H9 (cell line): ENCODE measurements at regions not wholly inside any gene's neighbourhood (a gene's known extent, or its start where the extent isn't known, plus 50 kb on each side); places are given as distances from the start of the nearest gene placed in this dataset.

Experiments
- DNase-seq: peaks from one replicate; pipeline ENCODE4 v3.0.0-alpha.2; 2017
- H2AFZ ChIP-seq: one replicate; pipeline ENCODE4 v1.6.1; 2013; ENCODE audit warnings: mild to moderate bottlenecking, low read length, control low read depth, moderate library complexity
- H2AK5ac ChIP-seq: 2 replicates; pipeline ENCODE4 v1.6.1; 2013; ENCODE audit warnings: low read length, control low read depth, mixed read lengths; ENCODE audit not compliant: insufficient read length
- H2BK120ac ChIP-seq: one replicate; pipeline ENCODE4 v1.6.1; 2013; ENCODE audit warnings: low read depth, mild to moderate bottlenecking, low read length, control low read depth, inconsistent platforms; ENCODE audit not compliant: poor library complexity, severe bottlenecking
- H2BK12ac ChIP-seq: 2 replicates; pipeline ENCODE4 v1.6.1; 2013; ENCODE audit warnings: low read length, control low read depth, mixed read lengths, low read depth; ENCODE audit not compliant: insufficient read length
- H2BK15ac ChIP-seq: 2 replicates; pipeline ENCODE4 v1.6.1; 2013; ENCODE audit warnings: low read depth, low read length, control low read depth
- H2BK20ac ChIP-seq: one replicate; pipeline ENCODE4 v1.6.1; 2013; ENCODE audit warnings: low read depth, mild to moderate bottlenecking, low read length, control low read depth, inconsistent platforms; ENCODE audit not compliant: poor library complexity, severe bottlenecking
- H2BK5ac ChIP-seq: 2 replicates; pipeline ENCODE4 v1.6.1; 2013; ENCODE audit warnings: low read length, control low read depth, mixed read lengths; ENCODE audit not compliant: insufficient read length
- H3K14ac ChIP-seq: 2 replicates; pipeline ENCODE4 v1.6.1; 2013; ENCODE audit warnings: low read length, control low read depth; ENCODE audit not compliant: insufficient read depth
- H3K18ac ChIP-seq: 2 replicates; pipeline ENCODE4 v1.6.1; 2013; ENCODE audit warnings: low read depth, mild to moderate bottlenecking, mixed read lengths, low read length, control low read depth; ENCODE audit not compliant: insufficient read length
- H3K23ac ChIP-seq: 2 replicates; pipeline ENCODE4 v1.6.1; 2013; ENCODE audit warnings: low read length, control low read depth, mixed read lengths, low read depth; ENCODE audit not compliant: insufficient read length
- H3K23me2 ChIP-seq: 2 replicates; pipeline ENCODE4 v1.6.1; 2013; ENCODE audit warnings: low read depth, mild to moderate bottlenecking, mixed read lengths, low read length, control low read depth; ENCODE audit not compliant: insufficient read length, poor library complexity, severe bottlenecking
- H3K27ac ChIP-seq: 2 replicates; pipeline ENCODE4 v1.5.1; 2013; ENCODE audit warnings: low read length, control low read depth, mixed read lengths, low read depth; ENCODE audit not compliant: insufficient read length
- H3K27me3 ChIP-seq: 2 replicates; pipeline ENCODE4 v1.6.1; 2013; ENCODE audit warnings: low read length, control low read depth, inconsistent platforms; ENCODE audit not compliant: insufficient read depth
- H3K4ac ChIP-seq: 2 replicates; pipeline ENCODE4 v1.6.1; 2013; ENCODE audit warnings: low read depth, mild to moderate bottlenecking, control low read depth, inconsistent platforms, low read length, moderate library complexity
- H3K4me1 ChIP-seq: 2 replicates; pipeline ENCODE4 v1.6.1; 2013; ENCODE audit warnings: low read length, control low read depth, inconsistent platforms; ENCODE audit not compliant: insufficient read depth
- H3K4me2 ChIP-seq: 2 replicates; pipeline ENCODE4 v1.6.1; 2013; ENCODE audit warnings: low read length, control low read depth, mixed read lengths; ENCODE audit not compliant: insufficient read length, insufficient read depth
- H3K56ac ChIP-seq: 2 replicates; pipeline ENCODE4 v1.6.1; 2013; ENCODE audit warnings: low read depth, mild to moderate bottlenecking, mixed read lengths, low read length, control low read depth; ENCODE audit not compliant: insufficient read length
- H3K79me1 ChIP-seq: 2 replicates; pipeline ENCODE4 v1.6.1; 2013; ENCODE audit warnings: low read depth, mild to moderate bottlenecking, moderate library complexity, low read length, control low read depth, inconsistent platforms; ENCODE audit not compliant: insufficient read depth, poor library complexity, severe bottlenecking
- H3K79me2 ChIP-seq: 2 replicates; pipeline ENCODE4 v1.6.1; 2013; ENCODE audit warnings: low read length, control low read depth, inconsistent platforms; ENCODE audit not compliant: insufficient read depth
- H3K9ac ChIP-seq: 2 replicates; pipeline ENCODE4 v1.6.1; 2013; ENCODE audit warnings: low read length, control low read depth, mixed read lengths; ENCODE audit not compliant: insufficient read length; ENCODE audit errors: extremely low read depth
- H3K9me3 ChIP-seq: one replicate; pipeline ENCODE4 v1.6.1; 2013; ENCODE audit warnings: low read depth, low read length, inconsistent platforms; ENCODE audit not compliant: control insufficient read depth
- H3T11ph ChIP-seq: one replicate; pipeline ENCODE4 v1.6.1; 2013; ENCODE audit warnings: mild to moderate bottlenecking, low read length, control low read depth, inconsistent platforms
- H4K20me1 ChIP-seq: one replicate; pipeline ENCODE4 v1.6.1; 2013; ENCODE audit not compliant: control insufficient read depth, insufficient read length, insufficient read depth
- H4K5ac ChIP-seq: 2 replicates; pipeline ENCODE4 v1.6.1; 2013; ENCODE audit warnings: low read depth, mild to moderate bottlenecking, mixed read lengths, low read length, control low read depth; ENCODE audit not compliant: insufficient read length
- H4K8ac ChIP-seq: replicated peaks from 2 replicates; pipeline ENCODE4 v1.6.1; 2013; ENCODE audit warnings: low read length, control low read depth, mixed read lengths, low read depth; ENCODE audit not compliant: insufficient read length
- H4K91ac ChIP-seq: 2 replicates; pipeline ENCODE4 v1.6.1; 2013; ENCODE audit warnings: low read depth, mild to moderate bottlenecking, moderate library complexity, mixed read lengths, low read length, control low read depth; ENCODE audit not compliant: insufficient read length
- H3K27ac Mint-ChIP-seq, 3 experiments: 2 replicates in 2 of 3; 3 replicates in 1 of 3; pipeline ENCODE4 v1.8.0; 2020 to 2021; ENCODE audit warnings: mixed read lengths in 3 of 3, mild to moderate bottlenecking in 1 of 3, moderate library complexity in 1 of 3
- H3K27me3 Mint-ChIP-seq: 2 replicates; pipeline ENCODE4 v1.8.0; 2021; ENCODE audit warnings: low read depth, mild to moderate bottlenecking, moderate library complexity, mixed read lengths
- H3K36me3 Mint-ChIP-seq, 3 experiments: 2 replicates in 2 of 3; 3 replicates in 1 of 3; pipeline ENCODE4 v1.8.0; 2020 to 2021; ENCODE audit warnings: low read depth in 3 of 3, mixed read lengths in 3 of 3; ENCODE audit not compliant: insufficient read depth in 1 of 3
- H3K4me1 Mint-ChIP-seq, 2 experiments: 2 replicates each; pipeline ENCODE4 v1.8.0; 2020; ENCODE audit warnings: mixed read lengths in 2 of 2
- H3K4me3 Mint-ChIP-seq, 2 experiments: 2 replicates in 1 of 2; 3 replicates in 1 of 2; pipeline ENCODE4 v1.8.0; 2020 to 2021; ENCODE audit warnings: mild to moderate bottlenecking in 2 of 2, mixed read lengths in 2 of 2, moderate library complexity in 1 of 2
- H3K9me3 Mint-ChIP-seq, 2 experiments: 2 replicates in 1 of 2; 3 replicates in 1 of 2; pipeline ENCODE4 v1.8.0; 2020; ENCODE audit warnings: mild to moderate bottlenecking in 2 of 2, mixed read lengths in 2 of 2, moderate library complexity in 1 of 2
- CTCF ChIP-seq: fragments of 200-600 bp; sonication (generic); conservative IDR thresholded peaks from 3 replicates; pipeline ENCODE4 v1.8.0; 2021; ENCODE audit warnings: antibody characterized with exemption, mild to moderate bottlenecking
- WGBS: extraction: QIAGEN DNeasy Blood & Tissue Kit; methylation state at CpG from one replicate; pipeline ENCODE4 v1.1.7; 2013; ENCODE audit warnings: missing lambda C conversion rate, low lambda C conversion rate, mixed read lengths; ENCODE audit not compliant: insufficient read length; ENCODE audit errors: extremely low coverage; 5-methylcytosine and 5-hydroxymethylcytosine counted together

- no peak overlapping the region for H3K18ac ChIP-seq
- H3K79me2 ChIP-seq = no peaks in the 10 kb centered on the region
- no peak overlapping the region for H3K4ac ChIP-seq
- H3K14ac ChIP-seq = no peak overlapping the region
- no peaks in the 10 kb centered on the region; the same call in 1 of the 2 replicates for H3K27me3 Mint-ChIP-seq
- H3K27me3 ChIP-seq = no peaks in the 10 kb centered on the region
- H3K36me3 Mint-ChIP-seq = no peaks in the 10 kb centered on the region
- H3K27ac Mint-ChIP-seq = peak overlapping the region in 1 of 3 experiments; percentile 4; a peak in 1 of 7 replicates
- H3K23ac ChIP-seq = no peak overlapping the region
- H3K4me2 ChIP-seq = no peak overlapping the region
- no peak overlapping the region for H3K9ac ChIP-seq
- H3K9me3 Mint-ChIP-seq = no peaks in the 10 kb centered on the region
- no peak overlapping the region for H4K91ac ChIP-seq
- no peak overlapping the region for H2BK12ac ChIP-seq
- no peak overlapping the region for H2AK5ac ChIP-seq
- peaks cover 34 to 36% of the 10 kb centered on the region in 2 experiments for H3K4me1 Mint-ChIP-seq
- no CpG with 5 or more reads among the region's 1 CpG for WGBS
- no peak overlapping the region for H4K5ac ChIP-seq
- no peaks in the 10 kb centered on the region for H4K20me1 ChIP-seq
- no peak overlapping the region for H2BK120ac ChIP-seq
- H3K4me1 ChIP-seq = no peaks in the 10 kb centered on the region; the same call in 1 of the 2 replicates
- H3K23me2 ChIP-seq = no peaks in the 10 kb centered on the region
- TF ChIP-seq CTCF = no peak
- H3K9me3 ChIP-seq = no peaks in the 10 kb centered on the region
- no peak overlapping the region for H2BK15ac ChIP-seq
- no peak overlapping the region for H2BK5ac ChIP-seq
- no peak overlapping the region for H3K27ac ChIP-seq
- H2AFZ ChIP-seq = no peak overlapping the region
- no peaks in the 10 kb centered on the region for H3K79me1 ChIP-seq
- no peak overlapping the region for H3K56ac ChIP-seq
- H2BK20ac ChIP-seq = no peak overlapping the region
- H3T11ph ChIP-seq = no peak overlapping the region
- H3K4me3 Mint-ChIP-seq = no peak overlapping the region
- DNase-seq = no peak
- H4K8ac ChIP-seq = no peak overlapping the region
Observed at GRCh38 chr3:159785273-159785708, 203.3 kb upstream of the IL12A start.
